WTC11 (cell line): ENCODE measurements at regions not wholly inside any gene's neighbourhood (a gene's known extent, or its start where the extent isn't known, plus 50 kb on each side); places are given as distances from the start of the nearest gene placed in this dataset.

Experiments
- ATAC-seq: fragments of 200-7000 bp; cut with Tn5 transposase; 2 replicates; pipeline ENCODE4 v1.10.0; 2021; ENCODE audit warnings: mild to moderate bottlenecking, moderate library complexity
- CTCF ChIA-PET: fragments of 300-600 bp; sonication (Branson Sonifier 250); formaldehyde crosslinking; loops from one replicate; lab custom pipeline; 2021; ENCODE audit warnings: antibody characterized with exemption; lab: Charles Lee
- POLR2A ChIA-PET: fragments of 350-600 bp; sonication (Branson Sonifier 250); formaldehyde crosslinking; loops from one replicate; lab custom pipeline; 2021; ENCODE audit warnings: antibody characterized with exemption; lab: Charles Lee
- DNase-seq: peaks from one replicate; pipeline ENCODE4 v3.0.0; 2021; ENCODE audit warnings: low spot score
- H3K27ac Mint-ChIP-seq: 2 replicates; pipeline ENCODE4 v1.8.0; 2021; ENCODE audit warnings: mixed read lengths
- H3K27me3 Mint-ChIP-seq: 2 replicates; pipeline ENCODE4 v1.8.0; 2021; ENCODE audit warnings: low read depth, mild to moderate bottlenecking, moderate library complexity, mixed read lengths
- H3K36me3 Mint-ChIP-seq: 2 replicates; pipeline ENCODE4 v1.8.0; 2021; ENCODE audit warnings: mixed read lengths
- H3K4me1 Mint-ChIP-seq: 2 replicates; pipeline ENCODE4 v1.8.0; 2022; ENCODE audit warnings: mixed read lengths
- H3K4me3 Mint-ChIP-seq: 2 replicates; pipeline ENCODE4 v1.8.0; 2021; ENCODE audit warnings: mild to moderate bottlenecking, moderate library complexity, mixed read lengths
- H3K9me3 Mint-ChIP-seq: 2 replicates; pipeline ENCODE4 v1.8.0; 2021; ENCODE audit warnings: mixed read lengths
- AFF4 ChIP-seq: sonication (generic); formaldehyde crosslinking; IDR thresholded peaks from 2 replicates; pipeline ENCODE4 v1.8.1; 2023; ENCODE audit warnings: mild to moderate bottlenecking, missing genetic modification reagents, borderline replicate concordance
- AR ChIP-seq: fragments of 250-450 bp; sonication (Bioruptor Pico); IDR thresholded peaks from 2 replicates; pipeline ENCODE4 v1.9.0; 2021; ENCODE audit warnings: mild to moderate bottlenecking
- ARID4B ChIP-seq: sonication (generic); formaldehyde crosslinking; IDR thresholded peaks from 2 replicates; pipeline ENCODE4 v1.8.0; 2023; ENCODE audit warnings: missing genetic modification reagents, mild to moderate bottlenecking, borderline replicate concordance
- FOXP4 ChIP-seq: sonication (generic); formaldehyde crosslinking; IDR thresholded peaks from 2 replicates; pipeline ENCODE4 v1.8.0; 2022; ENCODE audit warnings: mild to moderate bottlenecking, missing genetic modification reagents
- MYBL2 ChIP-seq: sonication (generic); formaldehyde crosslinking; IDR thresholded peaks from 2 replicates; pipeline ENCODE4 v1.8.1; 2023; ENCODE audit warnings: mild to moderate bottlenecking, moderate library complexity, missing genetic modification reagents
- NFATC4 ChIP-seq: fragments of 250-450 bp; sonication (Bioruptor Pico); IDR thresholded peaks from 2 replicates; pipeline ENCODE4 v1.9.0; 2021; ENCODE audit warnings: mild to moderate bottlenecking
- NFE2L1 ChIP-seq: sonication (generic); formaldehyde crosslinking; IDR thresholded peaks from 2 replicates; pipeline ENCODE4 v1.8.1; 2023; ENCODE audit warnings: missing genetic modification reagents
- NR2C2 ChIP-seq: sonication (generic); formaldehyde crosslinking; IDR thresholded peaks from 2 replicates; pipeline ENCODE4 v1.8.0; 2022; ENCODE audit warnings: mild to moderate bottlenecking, missing genetic modification reagents
- NR3C1 ChIP-seq: sonication (generic); formaldehyde crosslinking; conservative IDR thresholded peaks from 2 replicates; pipeline ENCODE4 v1.8.1; 2023; ENCODE audit warnings: low read depth, mild to moderate bottlenecking, missing genetic modification reagents
- PREB ChIP-seq: sonication (generic); formaldehyde crosslinking; IDR thresholded peaks from 2 replicates; pipeline ENCODE4 v1.8.1; 2022; ENCODE audit warnings: mild to moderate bottlenecking, missing genetic modification reagents, moderate library complexity, borderline replicate concordance
- PRRX2 ChIP-seq: fragments of 250-450 bp; sonication (Bioruptor Pico); IDR thresholded peaks from 2 replicates; pipeline ENCODE4 v1.8.0; 2021; ENCODE audit warnings: mild to moderate bottlenecking
- RELA ChIP-seq: sonication (generic); formaldehyde crosslinking; IDR thresholded peaks from 2 replicates; pipeline ENCODE4 v1.8.1; 2022; ENCODE audit warnings: missing genetic modification reagents, mild to moderate bottlenecking, borderline replicate concordance
- RORB ChIP-seq: fragments of 250-450 bp; sonication (Bioruptor Pico); IDR thresholded peaks from 2 replicates; pipeline ENCODE4 v1.9.0; 2021; ENCODE audit warnings: mild to moderate bottlenecking
- ZNF232 ChIP-seq: sonication (generic); formaldehyde crosslinking; IDR thresholded peaks from 2 replicates; pipeline ENCODE4 v1.8.0; 2022; ENCODE audit warnings: mild to moderate bottlenecking, missing genetic modification reagents
- ZNF671 ChIP-seq: fragments of 250-450 bp; sonication (Bioruptor Pico); IDR thresholded peaks from 2 replicates; pipeline ENCODE4 v1.8.0; 2021; ENCODE audit warnings: mild to moderate bottlenecking
- ZSCAN18 ChIP-seq: fragments of 250-450 bp; sonication (Bioruptor Pico); IDR thresholded peaks from 2 replicates; pipeline ENCODE4 v2.1.2; 2022; ENCODE audit warnings: mild to moderate bottlenecking, moderate library complexity
- TF ChIP-seq, protein P1 (sequence below): fragments of 250-450 bp; sonication (Bioruptor Pico); IDR thresholded peaks from 2 replicates; pipeline ENCODE4 v1.9.0; 2021; ENCODE audit warnings: moderate library complexity, mild to moderate bottlenecking, inconsistent platforms, borderline replicate concordance
- TF ChIP-seq, protein P2 (sequence below): fragments of 250-450 bp; sonication (Bioruptor Pico); conservative IDR thresholded peaks from 2 replicates; pipeline ENCODE4 v1.9.0; 2021; ENCODE audit warnings: mild to moderate bottlenecking
- TF ChIP-seq, protein P3 (sequence below): sonication (generic); formaldehyde crosslinking; conservative IDR thresholded peaks from 2 replicates; pipeline ENCODE4 v1.8.1; 2022; ENCODE audit warnings: mild to moderate bottlenecking, missing genetic modification reagents

DNA sequence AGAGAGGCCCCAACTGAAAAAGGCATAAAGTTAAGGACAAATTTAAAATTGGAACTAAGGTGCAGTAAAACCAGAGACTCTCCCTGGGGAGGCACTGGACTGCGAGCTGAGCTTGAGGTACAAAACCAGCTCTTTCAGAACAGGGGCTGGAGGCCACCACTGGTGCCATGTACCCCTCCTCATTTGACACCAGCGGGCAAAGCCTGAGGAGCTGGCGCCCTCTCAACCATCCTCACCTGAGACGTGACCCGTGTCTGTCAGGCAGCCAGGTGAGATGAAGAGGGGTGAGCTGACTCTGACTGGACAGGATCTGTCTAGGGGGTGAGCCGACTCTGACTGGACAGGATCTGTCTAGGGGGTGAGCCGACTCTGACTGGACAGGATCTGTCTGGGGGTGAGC, 68.5 kb downstream of the TMEM18 start:
- Mint-ChIP-seq H3K9me3 (no peaks in the 10 kb centered on the region), H3K27me3 (no peaks in the 10 kb centered on the region; the same call in 1 of the 2 replicates), H3K4me3 (no peak overlapping the region), H3K4me1 (no peaks in the 10 kb centered on the region), H3K36me3 (no peaks in the 10 kb centered on the region), H3K27ac (no peak overlapping the region)
- DNase-seq: no peak
- CTCF ChIA-PET: no interaction called here
- ATAC-seq: no peak
- TF ChIP-seq RELA (CRISPR knock-in tag) (no peak), ZNF671 (CRISPR knock-in tag) (no peak), AR (CRISPR knock-in tag) (no peak), MYBL2 (CRISPR knock-in tag) (no peak), NR2C2 (no peak), NR3C1 (CRISPR knock-in tag) (no peak), FOXP4 (no peak), AFF4 (CRISPR knock-in tag) (no peak), ZNF232 (no peak), PREB (no peak), ZSCAN18 (CRISPR knock-in tag) (no peak), RORB (no peak), ARID4B (CRISPR knock-in tag) (no peak), NFE2L1 (CRISPR knock-in tag) (no peak), NFATC4 (CRISPR knock-in tag) (no peak), PRRX2 (CRISPR knock-in tag) (no peak)
- TF ChIP-seq, protein P1, sequence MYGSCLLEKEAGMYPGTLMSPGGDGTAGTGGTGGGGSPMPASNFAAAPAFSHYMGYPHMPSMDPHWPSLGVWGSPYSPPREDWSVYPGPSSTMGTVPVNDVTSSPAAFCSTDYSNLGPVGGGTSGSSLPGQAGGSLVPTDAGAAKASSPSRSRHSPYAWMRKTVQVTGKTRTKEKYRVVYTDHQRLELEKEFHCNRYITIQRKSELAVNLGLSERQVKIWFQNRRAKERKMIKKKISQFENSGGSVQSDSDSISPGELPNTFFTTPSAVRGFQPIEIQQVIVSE (CRISPR knock-in tag): no peak
- TF ChIP-seq, protein P2, sequence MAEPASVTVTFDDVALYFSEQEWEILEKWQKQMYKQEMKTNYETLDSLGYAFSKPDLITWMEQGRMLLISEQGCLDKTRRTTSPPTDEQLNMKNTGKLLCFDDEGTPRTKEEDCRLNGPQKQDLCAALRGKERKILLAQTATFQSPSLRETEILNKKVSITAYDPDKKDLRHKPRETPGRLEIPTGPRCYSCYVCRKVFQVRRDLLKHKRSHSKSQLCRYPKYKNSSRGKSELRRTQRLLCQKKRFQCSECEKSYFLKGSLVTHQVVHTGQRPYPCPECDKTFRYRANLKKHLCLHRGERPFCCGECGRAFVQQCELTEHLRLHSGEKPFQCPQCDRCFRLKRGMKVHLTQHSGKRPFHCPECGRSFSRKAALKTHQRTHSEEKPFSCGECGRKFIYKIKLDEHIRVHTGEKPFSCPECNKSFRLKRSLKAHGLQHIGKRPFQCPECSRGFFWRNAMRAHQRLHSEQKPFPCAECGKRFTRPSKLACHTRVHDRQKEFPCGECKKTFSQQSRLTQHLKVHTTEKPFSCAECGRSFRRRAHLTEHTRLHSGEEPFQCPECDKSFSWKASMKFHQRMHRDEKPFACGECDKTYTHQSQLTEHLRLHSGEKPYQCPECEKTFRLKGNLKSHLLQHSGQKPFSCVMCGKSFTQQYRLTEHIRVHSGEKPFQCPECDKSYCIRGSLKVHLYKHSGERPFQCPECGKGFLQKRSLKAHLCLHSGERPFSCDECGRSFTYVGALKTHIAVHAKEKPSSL: no peak
- TF ChIP-seq, protein P3, sequence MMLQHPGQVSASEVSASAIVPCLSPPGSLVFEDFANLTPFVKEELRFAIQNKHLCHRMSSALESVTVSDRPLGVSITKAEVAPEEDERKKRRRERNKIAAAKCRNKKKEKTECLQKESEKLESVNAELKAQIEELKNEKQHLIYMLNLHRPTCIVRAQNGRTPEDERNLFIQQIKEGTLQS: no peak
- POLR2A ChIA-PET: no interaction called here
